Memory B cell (primary cell): ENCODE measurements at regions not wholly inside any gene's neighbourhood (a gene's known extent, or its start where the extent isn't known, plus 50 kb on each side); places are given as distances from the start of the nearest gene placed in this dataset.
"Not testable (repeated sequence)": the region's sequence is repeated elsewhere in the genome, so short reads cannot be mapped to it uniquely, and the experiment has no call there.

Source experiments
- ATAC-seq: fragments of 150-1000 bp; cut with Tn5 transposase; 2 replicates; pipeline ENCODE4 v1.10.0; 2021; ENCODE audit warnings: low read depth, mild to moderate bottlenecking, moderate library complexity
- DNase-seq, 2 donors: peaks; one replicate each; pipeline ENCODE4 v3.0.0; 2022; ENCODE audit warnings: low spot score in 2 of 2
- H3K27ac Mint-ChIP-seq: one replicate; pipeline ENCODE4 v1.8.0; 2022; ENCODE audit warnings: mild to moderate bottlenecking, moderate library complexity, mixed read lengths
- H3K27me3 Mint-ChIP-seq: one replicate; pipeline ENCODE4 v1.8.0; 2022; ENCODE audit warnings: mixed read lengths
- H3K36me3 Mint-ChIP-seq: one replicate; pipeline ENCODE4 v1.8.0; 2022; ENCODE audit warnings: mild to moderate bottlenecking, mixed read lengths
- H3K4me1 Mint-ChIP-seq: one replicate; pipeline ENCODE4 v1.8.0; 2022; ENCODE audit warnings: mixed read lengths
- H3K4me3 Mint-ChIP-seq: one replicate; pipeline ENCODE4 v1.8.0; 2022; ENCODE audit warnings: mild to moderate bottlenecking, moderate library complexity, mixed read lengths
- H3K9me3 Mint-ChIP-seq: one replicate; pipeline ENCODE4 v1.8.0; 2022; ENCODE audit warnings: mixed read lengths

DNA sequence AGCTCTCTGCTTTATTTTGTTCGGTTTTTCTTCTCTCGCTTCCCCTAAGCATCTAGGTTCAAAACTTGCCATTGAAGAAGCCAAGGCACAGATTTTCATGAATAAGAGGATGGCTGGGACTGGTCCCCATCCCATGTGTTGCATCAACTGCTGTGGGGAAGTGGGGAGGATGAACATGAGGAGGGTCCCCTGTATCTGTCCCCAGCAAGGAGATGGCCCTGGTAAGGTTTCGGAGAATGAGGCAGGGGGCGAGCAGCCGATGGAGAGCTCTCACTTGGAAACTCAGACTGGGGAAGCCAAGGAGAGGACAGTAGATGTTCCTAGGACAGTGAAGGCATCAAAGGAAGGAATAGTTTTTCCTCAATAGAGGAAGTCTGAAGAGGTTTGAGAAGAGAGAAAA lies 142.0 kb upstream of the ATP2B2 start:
- ATAC-seq (no peak), DNase-seq (no peak)
- Mint-ChIP-seq H3K36me3 (no peaks in the 10 kb centered on the region), H3K4me1 (no peaks in the 10 kb centered on the region), H3K9me3 (peaks cover 1% of the 10 kb centered on the region), H3K27me3 (peaks cover 8% of the 10 kb centered on the region), H3K27ac (no peak overlapping the region), H3K4me3 (no peak overlapping the region)

DNA sequence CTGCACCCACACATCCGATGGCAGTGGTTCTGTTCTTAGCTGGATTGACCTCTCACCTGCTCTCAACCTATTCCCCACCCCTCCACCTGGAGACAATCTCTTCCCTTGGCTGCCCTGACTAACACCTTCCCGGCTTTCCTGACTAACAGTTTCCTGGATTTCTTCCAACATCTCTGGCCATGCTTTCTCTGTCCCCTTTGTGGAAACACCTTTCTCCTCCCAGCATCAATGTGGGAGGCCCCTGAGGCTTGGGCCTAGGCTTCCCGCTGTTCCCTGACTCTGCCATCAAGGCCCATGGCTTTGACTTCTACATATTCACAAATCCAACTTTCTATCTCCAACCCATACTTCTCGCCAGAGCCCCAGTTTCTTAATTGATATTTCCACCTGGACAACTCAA lies 142.8 kb upstream of the ATP2B2 start:
- Mint-ChIP-seq H3K27ac (no peak overlapping the region), H3K4me3 (no peak overlapping the region), H3K27me3 (peaks cover 8% of the 10 kb centered on the region), H3K4me1 (no peaks in the 10 kb centered on the region), H3K36me3 (no peaks in the 10 kb centered on the region), H3K9me3 (peaks cover 1% of the 10 kb centered on the region)
- DNase-seq, result no peak
- no peak for ATAC-seq

DNA sequence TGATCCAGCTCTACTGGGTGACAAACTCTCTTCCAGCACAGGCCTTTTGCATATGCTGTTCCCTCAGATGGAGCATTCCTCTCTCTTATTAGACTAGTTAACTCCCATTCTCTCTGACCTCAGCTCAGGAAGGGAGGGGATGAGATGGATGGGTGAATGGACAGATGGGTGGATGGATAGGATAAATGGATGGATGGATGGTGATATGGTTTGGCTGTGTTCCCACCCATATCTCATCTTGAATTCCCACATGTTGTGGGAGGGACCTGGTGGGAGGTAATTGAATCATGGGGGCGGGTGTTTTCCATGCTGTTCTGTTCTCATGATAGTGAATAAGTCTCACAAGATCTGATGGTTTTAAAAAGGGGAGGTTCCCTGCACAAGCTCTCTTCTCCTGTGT lies 144.1 kb upstream of the ATP2B2 start:
- H3K36me3 Mint-ChIP-seq, H3K9me3 Mint-ChIP-seq, H3K4me3 Mint-ChIP-seq, ATAC-seq, DNase-seq, H3K4me1 Mint-ChIP-seq, H3K27ac Mint-ChIP-seq: not testable (repeated sequence)
- peaks cover 14% of the 10 kb centered on the region for H3K27me3 Mint-ChIP-seq

DNA sequence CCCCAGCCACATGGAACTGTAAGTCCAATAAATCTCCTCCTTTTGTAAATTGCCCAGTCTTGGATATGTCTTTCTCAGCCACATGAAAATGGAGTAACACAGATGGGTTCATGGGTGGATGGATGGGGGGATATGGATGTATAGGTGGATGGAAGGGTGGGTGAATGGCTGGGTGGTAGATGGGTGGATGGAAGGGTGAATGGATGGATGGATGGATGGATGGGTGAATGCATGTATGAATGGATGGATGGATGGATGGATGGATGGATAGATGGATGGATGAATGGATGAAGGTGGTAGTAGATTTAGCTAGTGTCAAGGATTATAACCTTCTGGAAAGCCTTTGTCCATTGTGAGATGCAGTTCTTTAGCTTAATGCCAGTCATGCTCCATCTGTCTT lies 146.1 kb upstream of the ATP2B2 start:
- no peaks in the 10 kb centered on the region for H3K36me3 Mint-ChIP-seq
- DNase-seq, result no peak

DNA sequence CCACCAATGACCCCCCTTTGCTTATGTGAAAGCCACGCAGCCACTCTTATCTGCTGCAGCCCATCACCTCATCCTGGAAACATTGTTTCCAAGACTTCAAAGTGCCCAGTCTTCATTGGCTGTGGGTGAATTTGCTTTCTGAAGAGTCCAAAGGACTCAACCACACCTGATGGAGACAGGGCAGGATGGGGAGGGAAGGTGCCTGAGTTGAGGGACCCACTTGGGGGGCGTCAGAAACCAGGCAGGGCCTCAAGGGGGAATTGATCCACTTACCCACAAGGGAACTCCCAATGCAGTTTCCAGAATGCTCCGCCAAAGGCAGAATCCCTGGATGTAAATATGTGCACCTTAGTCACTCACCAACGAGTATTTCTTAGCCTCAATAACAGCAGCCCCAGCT lies 147.9 kb upstream of the ATP2B2 start:
- no peak for ATAC-seq
- Mint-ChIP-seq H3K4me1 (no peaks in the 10 kb centered on the region), H3K27me3 (peaks cover 31% of the 10 kb centered on the region), H3K9me3 (peaks cover 2% of the 10 kb centered on the region), H3K36me3 (no peaks in the 10 kb centered on the region), H3K4me3 (no peak overlapping the region), H3K27ac (no peak overlapping the region)
- no peak for DNase-seq

More for the DNA sequence above, 146.1 kb upstream of the ATP2B2 start:
- Mint-ChIP-seq H3K27me3 (peaks cover 24% of the 10 kb centered on the region), H3K9me3 (peaks cover 1% of the 10 kb centered on the region), H3K27ac (no peak overlapping the region), H3K4me1 (no peaks in the 10 kb centered on the region), H3K4me3 (no peak overlapping the region)
- no peak for ATAC-seq

DNA sequence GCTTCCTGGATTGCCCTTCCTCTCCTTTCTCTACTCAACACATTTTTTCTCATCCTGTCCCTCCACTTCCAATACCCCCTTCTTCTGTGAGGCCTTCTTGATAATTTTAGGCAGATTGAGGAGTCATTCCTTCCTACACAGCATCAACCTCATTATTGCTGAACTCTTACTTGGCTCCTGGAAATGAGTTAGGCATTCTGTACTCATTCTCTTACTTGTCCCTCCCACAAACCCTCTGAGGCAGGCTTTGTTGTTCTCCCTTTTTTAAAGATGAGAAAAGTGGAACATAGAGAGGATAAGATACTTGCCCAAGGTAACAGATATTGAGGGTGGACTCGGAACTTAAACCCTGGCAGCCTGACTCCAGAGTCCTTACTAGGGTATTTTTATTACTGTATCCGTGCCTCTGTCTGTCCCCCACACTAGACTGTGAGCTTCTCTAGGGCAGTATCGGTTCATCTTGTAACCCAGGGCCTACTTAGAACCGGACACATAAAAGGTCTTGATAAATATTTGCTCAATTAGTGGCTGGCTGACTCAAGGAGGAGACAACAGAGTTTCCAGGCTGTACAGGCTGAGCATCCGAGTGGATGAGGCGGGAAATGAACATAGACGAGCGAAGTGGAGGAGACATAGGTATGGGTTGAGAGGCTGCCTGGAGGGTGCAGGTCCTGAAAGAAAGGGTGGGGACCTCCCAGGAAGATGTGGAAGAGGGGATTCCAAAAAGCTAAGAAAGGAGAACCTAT lies 148.7 kb upstream of the ATP2B2 start:
- no peak overlapping the region for H3K27ac Mint-ChIP-seq
- H3K4me3 Mint-ChIP-seq, result no peak overlapping the region
- ATAC-seq, result no peak
- H3K4me1 Mint-ChIP-seq, result no peaks in the 10 kb centered on the region
- DNase-seq, result no peak
- no peaks in the 10 kb centered on the region for H3K36me3 Mint-ChIP-seq
- peaks cover 32% of the 10 kb centered on the region for H3K27me3 Mint-ChIP-seq
- H3K9me3 Mint-ChIP-seq, result peaks cover 3% of the 10 kb centered on the region

DNA sequence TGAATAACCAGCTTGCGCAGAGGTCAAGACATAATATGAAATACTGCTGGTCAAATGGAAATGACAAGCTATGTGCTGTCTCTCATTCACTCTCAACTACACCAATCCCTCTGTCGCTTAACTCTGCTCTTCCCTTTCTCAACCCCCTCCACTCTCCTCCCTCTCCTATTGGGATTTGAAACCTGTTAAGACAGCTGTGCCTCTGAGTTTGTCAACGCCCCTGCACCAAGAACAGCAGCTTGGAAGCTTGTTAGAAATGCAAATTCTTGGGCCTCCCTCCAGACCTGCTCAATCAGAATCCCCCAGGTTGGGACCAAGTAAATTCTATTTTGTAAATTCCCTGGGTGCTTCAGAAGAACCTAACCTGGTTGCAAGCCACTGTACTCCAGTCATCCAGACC lies 149.7 kb upstream of the ATP2B2 start:
- Mint-ChIP-seq H3K4me1 (no peaks in the 10 kb centered on the region), H3K27me3 (peaks cover 39% of the 10 kb centered on the region)
- no peak for DNase-seq

DNA sequence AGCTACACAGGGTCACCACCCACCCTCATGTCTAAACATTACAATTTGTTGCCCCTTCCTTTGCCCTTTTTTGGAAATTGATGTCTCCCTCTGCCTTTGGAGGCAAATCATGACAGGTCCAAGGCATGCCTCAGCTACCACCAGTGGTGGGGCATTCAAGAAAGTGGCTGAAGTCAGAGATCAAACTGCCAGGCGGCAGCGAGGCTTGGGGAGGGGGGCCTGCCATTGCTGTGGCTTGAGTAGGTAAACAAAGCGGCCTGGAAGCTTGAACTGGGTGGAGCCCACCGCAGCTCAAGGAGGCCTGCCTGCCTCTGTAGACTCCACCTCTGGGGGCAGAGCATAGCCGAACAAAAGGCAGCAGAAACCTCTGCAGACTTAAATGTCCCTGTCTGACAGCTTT lies 152.0 kb upstream of the ATP2B2 start:
- H3K4me1 Mint-ChIP-seq, ATAC-seq, H3K9me3 Mint-ChIP-seq, H3K27ac Mint-ChIP-seq, DNase-seq, H3K4me3 Mint-ChIP-seq, H3K36me3 Mint-ChIP-seq: not testable (repeated sequence)
- peaks cover 33% of the 10 kb centered on the region for H3K27me3 Mint-ChIP-seq

More for the DNA sequence above, 149.7 kb upstream of the ATP2B2 start:
- Mint-ChIP-seq H3K27ac (no peak overlapping the region), H3K4me3 (no peak overlapping the region), H3K36me3 (no peaks in the 10 kb centered on the region), H3K9me3 (peaks cover 3% of the 10 kb centered on the region)
- no peak for ATAC-seq

DNA sequence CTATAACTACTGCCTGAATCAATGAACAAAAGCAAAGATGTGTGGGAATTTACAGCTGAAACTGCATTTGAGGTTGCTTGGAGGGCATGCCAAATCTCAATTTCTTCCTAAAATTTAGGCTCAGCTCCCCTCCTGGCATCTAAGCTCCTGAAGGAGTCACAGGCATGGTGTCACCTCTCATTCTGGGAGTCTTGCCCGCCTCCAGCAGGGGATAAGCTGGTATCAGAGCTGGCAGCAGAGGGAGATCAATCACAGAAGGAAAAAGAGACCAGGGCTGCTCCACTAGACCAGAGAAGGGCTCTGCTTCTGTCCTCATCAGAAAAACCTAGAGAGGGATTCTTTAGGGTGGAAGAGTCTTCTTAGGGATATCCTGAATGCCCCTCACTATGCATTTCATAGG lies 150.4 kb upstream of the SLC6A11 start:
- Mint-ChIP-seq H3K4me3 (no peak overlapping the region), H3K9me3 (peaks cover 2% of the 10 kb centered on the region), H3K4me1 (peaks cover 2% of the 10 kb centered on the region), H3K27ac (no peak overlapping the region), H3K36me3 (no peaks in the 10 kb centered on the region), H3K27me3 (peaks cover 23% of the 10 kb centered on the region)
- DNase-seq, result no peak
- no peak for ATAC-seq

DNA sequence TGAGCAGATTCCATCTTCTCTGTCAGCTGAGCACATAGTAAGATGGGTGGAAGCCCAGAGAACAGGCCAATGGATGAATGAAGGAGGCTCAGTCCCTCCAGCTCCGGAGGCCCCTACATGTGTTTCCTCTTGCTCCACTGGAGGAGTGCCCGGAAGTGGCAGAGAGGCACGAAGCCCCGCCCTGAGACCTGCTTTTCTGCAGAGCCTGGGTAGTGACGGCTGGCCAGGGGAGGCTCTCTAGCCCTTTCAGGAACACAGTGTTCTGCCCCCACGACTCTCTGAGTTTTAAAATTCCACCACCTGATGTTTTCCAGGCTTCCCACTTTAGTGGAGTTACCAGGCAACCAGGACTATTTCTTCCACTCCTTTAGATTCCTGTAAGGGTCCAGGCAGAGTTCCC lies 149.4 kb upstream of the SLC6A11 start:
- Mint-ChIP-seq H3K4me3 (no peak overlapping the region), H3K9me3 (peaks cover 2% of the 10 kb centered on the region), H3K36me3 (no peaks in the 10 kb centered on the region), H3K27ac (peak overlapping the region; percentile 57), H3K4me1 (peaks cover 2% of the 10 kb centered on the region), H3K27me3 (peaks cover 23% of the 10 kb centered on the region)
- ATAC-seq (no peak), DNase-seq (no peak)

DNA sequence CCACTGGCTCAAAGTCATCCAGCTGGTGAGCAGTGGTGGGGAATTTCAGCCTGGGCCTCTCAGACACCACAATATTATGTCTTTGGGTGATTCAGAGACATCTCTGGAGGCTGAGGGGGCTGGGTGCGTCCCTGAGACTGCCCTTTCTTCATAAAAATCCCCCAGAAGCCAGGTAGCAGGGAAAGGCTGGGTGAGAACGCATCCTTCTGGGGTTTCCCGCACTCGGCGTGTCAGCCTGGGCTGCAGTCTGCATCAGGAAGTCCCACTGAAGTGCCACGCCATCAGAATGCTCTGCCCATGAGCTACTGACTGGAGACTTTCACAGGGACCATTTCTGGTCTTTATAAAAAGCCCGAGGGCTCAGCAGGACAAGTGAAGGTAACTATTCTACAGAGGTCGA lies 148.8 kb upstream of the SLC6A11 start:
- Mint-ChIP-seq H3K9me3 (no peaks in the 10 kb centered on the region), H3K27ac (peak overlapping the region; percentile 57), H3K36me3 (no peaks in the 10 kb centered on the region), H3K4me1 (peaks cover 2% of the 10 kb centered on the region), H3K4me3 (no peak overlapping the region), H3K27me3 (peaks cover 23% of the 10 kb centered on the region)
- ATAC-seq (no peak), DNase-seq (no peak)

DNA sequence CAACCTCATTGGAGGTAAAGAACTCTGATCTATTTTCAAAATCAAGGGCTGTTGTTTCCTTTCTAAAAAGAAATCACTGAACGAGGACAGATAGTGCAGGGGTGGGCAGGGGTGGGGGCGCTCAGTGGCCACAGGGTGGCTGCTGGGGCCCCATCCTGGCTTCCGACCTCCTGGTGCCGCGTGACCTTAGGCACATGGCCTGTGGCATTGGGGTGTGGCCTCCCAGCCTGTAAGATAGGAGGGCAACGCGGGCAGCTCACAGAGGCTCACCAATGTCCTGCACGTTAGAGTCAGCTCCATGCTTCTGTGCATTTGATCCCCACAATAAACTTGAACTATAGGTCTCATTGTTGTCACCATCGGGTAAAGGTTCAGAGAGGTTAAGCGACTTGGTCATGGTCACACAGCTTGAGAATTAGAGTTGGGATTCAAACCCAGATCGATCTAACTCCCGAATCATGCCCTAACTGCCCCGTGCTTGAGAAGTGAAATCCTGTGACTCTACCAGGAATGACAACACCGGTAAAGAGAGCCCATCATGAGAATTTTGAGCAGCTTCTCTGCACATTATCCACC lies 148.0 kb upstream of the SLC6A11 start:
- ATAC-seq (no peak), DNase-seq (no peak)
- H3K27ac Mint-ChIP-seq, result no peak overlapping the region
- peaks cover 2% of the 10 kb centered on the region for H3K4me1 Mint-ChIP-seq
- no peak overlapping the region for H3K4me3 Mint-ChIP-seq
- no peaks in the 10 kb centered on the region for H3K9me3 Mint-ChIP-seq
- peaks cover 23% of the 10 kb centered on the region for H3K27me3 Mint-ChIP-seq
- H3K36me3 Mint-ChIP-seq, result no peaks in the 10 kb centered on the region

DNA sequence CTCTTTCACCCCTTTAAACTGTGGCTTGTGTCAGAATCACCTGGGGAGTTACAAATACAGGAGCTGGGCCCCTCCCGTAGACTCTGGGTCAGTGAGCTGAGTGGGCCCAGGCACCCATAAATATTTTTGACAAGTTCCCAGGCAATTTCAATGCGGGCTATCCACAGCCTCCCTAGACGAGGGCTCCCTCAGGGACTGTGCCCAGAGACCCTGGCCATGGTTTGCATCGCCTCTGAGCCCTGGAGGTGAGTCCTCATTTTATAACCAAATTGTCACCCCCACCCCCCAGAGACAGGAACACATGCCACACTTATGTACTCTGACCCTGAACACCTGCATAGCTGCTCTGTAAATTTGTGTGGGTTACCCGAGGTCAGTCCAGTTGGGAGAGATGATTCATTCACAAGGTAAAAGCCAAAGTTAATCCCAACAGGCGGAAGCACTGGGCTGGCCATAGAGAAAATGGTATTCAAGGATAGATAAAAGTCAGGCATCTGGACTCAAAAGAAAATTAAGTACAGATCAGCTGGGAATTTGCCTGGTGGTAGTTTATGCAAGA lies 146.5 kb upstream of the SLC6A11 start:
- peaks cover 20% of the 10 kb centered on the region for H3K27me3 Mint-ChIP-seq
- DNase-seq (no peak), ATAC-seq (no peak)
- H3K27ac Mint-ChIP-seq, result no peak overlapping the region
- H3K36me3 Mint-ChIP-seq, result no peaks in the 10 kb centered on the region
- no peaks in the 10 kb centered on the region for H3K9me3 Mint-ChIP-seq
- H3K4me1 Mint-ChIP-seq, result peaks cover 2% of the 10 kb centered on the region
- no peak overlapping the region for H3K4me3 Mint-ChIP-seq

DNA sequence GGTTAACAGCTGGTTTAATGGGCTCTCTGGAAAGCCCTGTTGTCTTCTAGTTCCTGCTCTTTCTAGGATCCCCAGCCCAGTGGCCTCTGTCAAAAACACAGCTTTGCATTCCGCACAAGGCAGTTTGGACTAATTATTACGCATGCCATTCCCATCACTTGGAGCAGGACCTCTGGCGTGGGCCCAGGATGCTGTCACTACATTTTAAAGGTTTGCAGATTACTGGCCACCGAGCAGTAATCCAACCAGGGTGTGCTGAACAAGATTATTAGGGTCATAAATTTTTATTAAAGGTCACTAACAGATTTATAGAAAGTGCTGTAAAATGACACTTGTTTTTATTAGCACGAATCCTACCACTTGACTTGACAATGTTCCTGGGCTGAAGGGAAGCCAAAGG lies 143.6 kb upstream of the SLC6A11 start:
- ATAC-seq (no peak), DNase-seq (no peak)
- Mint-ChIP-seq H3K27me3 (peaks cover 12% of the 10 kb centered on the region), H3K36me3 (no peaks in the 10 kb centered on the region), H3K27ac (no peak overlapping the region), H3K9me3 (no peaks in the 10 kb centered on the region), H3K4me3 (no peak overlapping the region), H3K4me1 (no peaks in the 10 kb centered on the region)

DNA sequence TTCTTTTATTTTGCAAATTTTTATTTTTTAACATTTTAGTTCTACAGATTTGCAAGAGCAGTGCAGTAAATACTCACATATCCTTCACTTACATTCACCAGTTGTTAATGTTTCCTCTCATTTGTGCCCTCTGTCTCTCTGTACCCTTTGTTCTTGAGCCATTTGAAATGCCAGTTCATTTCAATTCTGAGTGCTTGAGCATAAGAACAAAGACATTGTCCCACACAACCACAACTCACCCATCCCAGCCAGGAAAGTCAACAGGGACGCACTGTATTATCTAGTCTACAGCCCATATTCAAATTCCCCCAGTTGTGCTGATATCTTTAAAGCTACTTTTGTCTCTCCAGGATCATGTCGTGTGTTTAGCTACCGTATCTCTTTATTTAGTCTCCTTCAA lies 141.4 kb upstream of the SLC6A11 start:
- ATAC-seq (no peak), DNase-seq (no peak)
- peaks cover 9% of the 10 kb centered on the region for H3K27me3 Mint-ChIP-seq
- no peaks in the 10 kb centered on the region for H3K36me3 Mint-ChIP-seq
- no peak overlapping the region for H3K27ac Mint-ChIP-seq
- no peaks in the 10 kb centered on the region for H3K9me3 Mint-ChIP-seq
- no peak overlapping the region for H3K4me3 Mint-ChIP-seq
- H3K4me1 Mint-ChIP-seq, result no peaks in the 10 kb centered on the region
